Fibroblast of the aortic adventitia (primary cell): ENCODE measurements at regions not wholly inside any gene's neighbourhood (a gene's known extent, or its start where the extent isn't known, plus 50 kb on each side); places are given as distances from the start of the nearest gene placed in this dataset.
"Not testable (repeated sequence)": the region's sequence is repeated elsewhere in the genome, so short reads cannot be mapped to it uniquely, and the experiment has no call there.

Experiments
- DNase-seq: peaks from one replicate; pipeline ENCODE4 v3.0.0-alpha.2; 2010; ENCODE audit warnings: low read depth
- H3K4me3 ChIP-seq: 2 replicates; pipeline ENCODE4 v1.5.1; 2011; ENCODE audit warnings: low read depth, mild to moderate bottlenecking, control low read depth, low read length, moderate library complexity
- CTCF ChIP-seq: IDR thresholded peaks from 2 replicates; pipeline ENCODE4 v1.5.1; 2011; ENCODE audit warnings: mild to moderate bottlenecking, low read length, control low read depth, inconsistent platforms; ENCODE audit not compliant: insufficient read depth

GRCh38 chr14:53715193-53715721, 241.4 kb downstream of the BMP4 start:
- H3K4me3 ChIP-seq = no peak overlapping the region
- peak; percentile 43 for DNase-seq
- TF ChIP-seq CTCF = no peak

- peak; percentile 8 for DNase-seq
- H3K4me3 ChIP-seq = no peak overlapping the region
- TF ChIP-seq CTCF = no peak
Measured at GRCh38 chr14:53714495-53715192, 242.0 kb downstream of the BMP4 start.

GRCh38 chr14:53712901-53713300, 243.7 kb downstream of the BMP4 start:
- not testable (repeated sequence) for DNase-seq, H3K4me3 ChIP-seq

GRCh38 chr14:53711205-53711604, 245.4 kb downstream of the BMP4 start:
- TF ChIP-seq CTCF = no peak
- no peak for DNase-seq
- H3K4me3 ChIP-seq = no peak overlapping the region

- no peak overlapping the region for H3K4me3 ChIP-seq
- TF ChIP-seq CTCF = no peak
- no peak for DNase-seq
Measured at GRCh38 chr14:53710615-53711014, 246.0 kb downstream of the BMP4 start.

GRCh38 chr14:53709381-53709780, 247.2 kb downstream of the BMP4 start:
- DNase-seq = no peak
- TF ChIP-seq CTCF = no peak
- no peak overlapping the region for H3K4me3 ChIP-seq

- no peak for TF ChIP-seq CTCF
- DNase-seq = no peak
Measured at GRCh38 chr14:53703457-53703856, 253.2 kb downstream of the BMP4 start.

More at GRCh38 chr14:53703457-53703856, 253.2 kb downstream of the BMP4 start:
- H3K4me3 ChIP-seq = no peak overlapping the region
